Uterus (tissue), 2 donors: ENCODE measurements at regions not wholly inside any gene's neighbourhood (a gene's known extent, or its start where the extent isn't known, plus 50 kb on each side); places are given as distances from the start of the nearest gene placed in this dataset.

Experiments
- POLR2A ChIP-seq, 2 donors: fragments of 450-650 bp; IDR thresholded peaks; one replicate each; pipeline ENCODE4 v1.6.1; 2016; ENCODE audit warnings: antibody characterized with exemption in 2 of 2, mild to moderate bottlenecking in 1 of 2, moderate library complexity in 1 of 2
- TF ChIP-seq, protein P1 (sequence below), 4 experiments: fragments of 200-600 bp in 2 of 4; fragments of 450-650 bp in 2 of 4; sonication (generic) in 2 of 4; IDR thresholded peaks; one replicate each; pipeline ENCODE4 v1.5.1; 2016 to 2019; ENCODE audit warnings: antibody characterized with exemption in 4 of 4, mild to moderate bottlenecking in 2 of 4, moderate library complexity in 1 of 4

- TF ChIP-seq POLR2A (IDR thresholded peaks at IDR 0.05), result no peak
- TF ChIP-seq, protein P1, sequence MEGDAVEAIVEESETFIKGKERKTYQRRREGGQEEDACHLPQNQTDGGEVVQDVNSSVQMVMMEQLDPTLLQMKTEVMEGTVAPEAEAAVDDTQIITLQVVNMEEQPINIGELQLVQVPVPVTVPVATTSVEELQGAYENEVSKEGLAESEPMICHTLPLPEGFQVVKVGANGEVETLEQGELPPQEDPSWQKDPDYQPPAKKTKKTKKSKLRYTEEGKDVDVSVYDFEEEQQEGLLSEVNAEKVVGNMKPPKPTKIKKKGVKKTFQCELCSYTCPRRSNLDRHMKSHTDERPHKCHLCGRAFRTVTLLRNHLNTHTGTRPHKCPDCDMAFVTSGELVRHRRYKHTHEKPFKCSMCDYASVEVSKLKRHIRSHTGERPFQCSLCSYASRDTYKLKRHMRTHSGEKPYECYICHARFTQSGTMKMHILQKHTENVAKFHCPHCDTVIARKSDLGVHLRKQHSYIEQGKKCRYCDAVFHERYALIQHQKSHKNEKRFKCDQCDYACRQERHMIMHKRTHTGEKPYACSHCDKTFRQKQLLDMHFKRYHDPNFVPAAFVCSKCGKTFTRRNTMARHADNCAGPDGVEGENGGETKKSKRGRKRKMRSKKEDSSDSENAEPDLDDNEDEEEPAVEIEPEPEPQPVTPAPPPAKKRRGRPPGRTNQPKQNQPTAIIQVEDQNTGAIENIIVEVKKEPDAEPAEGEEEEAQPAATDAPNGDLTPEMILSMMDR (IDR thresholded peaks at IDR 0.05), result no peak
Observed at GRCh38 chr12:40632933-40633332, 59.3 kb upstream of the CNTN1 start.
